ENCODE measurements at regions not wholly inside any gene's neighbourhood (a gene's known extent, or its start where the extent isn't known, plus 50 kb on each side); places are given as distances from the start of the nearest gene placed in this dataset.

DNA sequence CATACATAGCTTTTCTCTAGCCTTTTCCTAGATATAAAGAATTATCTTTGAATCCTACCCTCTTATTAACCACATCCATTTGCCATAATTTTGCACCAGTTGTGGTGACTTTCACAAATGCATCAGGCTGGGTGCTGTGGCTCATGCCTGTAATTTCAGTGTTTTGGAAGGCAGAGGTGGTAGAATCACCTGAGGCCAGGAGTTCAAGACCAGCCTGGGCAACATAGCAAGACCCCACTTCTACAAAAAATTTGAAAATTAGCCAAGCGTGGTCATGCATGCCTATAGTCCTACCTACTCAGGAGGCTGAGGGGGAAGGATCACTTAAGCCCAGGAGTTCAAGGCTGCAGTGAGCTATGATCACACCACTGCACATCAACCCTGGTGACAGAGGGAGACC lies 672.4 kb upstream of the CHAC2 start:
- Histone ChIP-seq H3K27ac (no peak overlapping the region), H3K4me3 (no peak overlapping the region), H3K4me1 (peaks cover 0 to 12% (median 0%) of the 10 kb centered on the region in 4 donors), H3K36me3 (no peaks in the 10 kb centered on the region), H3K27me3 (no peaks in the 10 kb centered on the region), H3K9me3 (no peaks in the 10 kb centered on the region)
- DNase-seq = no peak
- no peak for TF ChIP-seq POLR2A (IDR thresholded peaks at IDR 0.05)
- in situ Hi-C loops (cut with MboI; ENCODE audit: low pct_ligation_motif_present in 1 of 4, low pct_unique_long_range_greater_than_20kb in 1 of 4, low sequenced_read_pairs in 3 of 4) = no loop called here
- 88% methylated on average over 1 of the region's 1 CpG; no CpG with 5 or more reads in 1 of the 2 donors for WGBS, 2 donors (ENCODE audit: low coverage in 1 of 2)
- intact Hi-C loops (cut with DNase I; ENCODE audit: low total_unique reads) = no loop called here

DNA sequence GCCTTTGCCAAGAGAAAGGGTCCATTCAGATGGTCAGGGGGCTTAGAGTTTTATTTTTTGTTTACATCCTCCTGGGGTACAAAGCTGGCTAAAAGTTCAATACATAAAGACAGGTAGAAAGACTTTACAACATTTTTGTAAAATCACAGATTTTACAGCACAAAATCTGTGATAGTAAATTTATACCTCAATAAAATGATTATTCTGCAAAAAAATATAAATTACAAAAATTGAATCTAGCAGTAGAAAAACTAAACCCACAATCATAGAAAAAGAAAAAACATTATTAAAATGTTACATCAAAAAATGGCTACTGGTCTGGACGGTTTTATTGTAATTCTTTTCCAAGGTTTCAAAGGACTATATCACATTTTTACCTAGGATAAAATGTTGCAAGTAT lies 674.2 kb upstream of the CHAC2 start:
- DNase-seq = no peak
- H3K4me3 ChIP-seq = no peak overlapping the region
- H3K36me3 ChIP-seq = no peaks in the 10 kb centered on the region
- no peak overlapping the region for H3K27ac ChIP-seq
- H3K9me3 ChIP-seq = no peaks in the 10 kb centered on the region
- in situ Hi-C loops (cut with MboI; ENCODE audit: low pct_ligation_motif_present in 1 of 4, low pct_unique_long_range_greater_than_20kb in 1 of 4, low sequenced_read_pairs in 3 of 4) (no loop called here), intact Hi-C loops (cut with DNase I; ENCODE audit: low total_unique reads) (no loop called here)
- H3K4me1 ChIP-seq = peaks cover 0 to 8% (median 0%) of the 10 kb centered on the region in 4 donors
- TF ChIP-seq, protein P1, sequence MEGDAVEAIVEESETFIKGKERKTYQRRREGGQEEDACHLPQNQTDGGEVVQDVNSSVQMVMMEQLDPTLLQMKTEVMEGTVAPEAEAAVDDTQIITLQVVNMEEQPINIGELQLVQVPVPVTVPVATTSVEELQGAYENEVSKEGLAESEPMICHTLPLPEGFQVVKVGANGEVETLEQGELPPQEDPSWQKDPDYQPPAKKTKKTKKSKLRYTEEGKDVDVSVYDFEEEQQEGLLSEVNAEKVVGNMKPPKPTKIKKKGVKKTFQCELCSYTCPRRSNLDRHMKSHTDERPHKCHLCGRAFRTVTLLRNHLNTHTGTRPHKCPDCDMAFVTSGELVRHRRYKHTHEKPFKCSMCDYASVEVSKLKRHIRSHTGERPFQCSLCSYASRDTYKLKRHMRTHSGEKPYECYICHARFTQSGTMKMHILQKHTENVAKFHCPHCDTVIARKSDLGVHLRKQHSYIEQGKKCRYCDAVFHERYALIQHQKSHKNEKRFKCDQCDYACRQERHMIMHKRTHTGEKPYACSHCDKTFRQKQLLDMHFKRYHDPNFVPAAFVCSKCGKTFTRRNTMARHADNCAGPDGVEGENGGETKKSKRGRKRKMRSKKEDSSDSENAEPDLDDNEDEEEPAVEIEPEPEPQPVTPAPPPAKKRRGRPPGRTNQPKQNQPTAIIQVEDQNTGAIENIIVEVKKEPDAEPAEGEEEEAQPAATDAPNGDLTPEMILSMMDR (IDR thresholded peaks at IDR 0.05) = no peak
- TF ChIP-seq EP300 (IDR thresholded peaks at IDR 0.05; ENCODE audit: low read depth) = no peak
- no peak for TF ChIP-seq POLR2AphosphoS5 (IDR thresholded peaks at IDR 0.05)
- no peak for TF ChIP-seq POLR2A (IDR thresholded peaks at IDR 0.05)
- 73 to 74% methylated on average over 1 of the region's 1 CpG for WGBS, 2 donors (ENCODE audit: low coverage in 1 of 2)
- no peaks in the 10 kb centered on the region for H3K27me3 ChIP-seq

DNA sequence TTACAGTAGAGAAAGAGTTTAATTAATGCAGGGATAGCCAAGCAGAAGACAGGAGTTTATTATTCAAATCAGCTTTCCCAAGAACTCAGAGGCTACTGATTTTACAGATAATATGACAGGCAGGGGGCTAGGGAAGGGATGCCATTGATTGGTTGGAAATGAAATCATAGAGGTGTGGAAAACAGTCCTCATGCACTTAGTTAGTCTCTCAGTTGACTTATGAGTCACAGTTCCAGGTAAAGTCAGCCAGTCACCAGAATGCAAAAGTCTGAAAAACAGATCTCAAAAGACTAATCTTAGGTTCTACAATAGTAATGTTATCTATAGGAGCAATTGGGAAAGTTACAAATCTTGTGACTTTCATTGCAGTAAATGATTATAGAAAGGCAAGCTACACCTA lies 676.4 kb upstream of the CHAC2 start:
- DNase-seq = no peak
- Histone ChIP-seq H3K27me3 (no peaks in the 10 kb centered on the region), H3K27ac (no peak overlapping the region), H3K4me1 (no peaks in the 10 kb centered on the region), H3K9me3 (no peaks in the 10 kb centered on the region), H3K36me3 (no peaks in the 10 kb centered on the region), H3K4me3 (no peak overlapping the region)
- in situ Hi-C loops (cut with MboI; ENCODE audit: low pct_ligation_motif_present in 1 of 4, low pct_unique_long_range_greater_than_20kb in 1 of 4, low sequenced_read_pairs in 3 of 4) = no loop called here
- intact Hi-C loops (cut with DNase I; ENCODE audit: low total_unique reads) = no loop called here
- TF ChIP-seq POLR2AphosphoS5 (IDR thresholded peaks at IDR 0.05) (no peak), POLR2A (IDR thresholded peaks at IDR 0.05) (no peak), EP300 (IDR thresholded peaks at IDR 0.05; ENCODE audit: low read depth) (no peak)
- TF ChIP-seq, protein P1 (IDR thresholded peaks at IDR 0.05) = no peak

DNA sequence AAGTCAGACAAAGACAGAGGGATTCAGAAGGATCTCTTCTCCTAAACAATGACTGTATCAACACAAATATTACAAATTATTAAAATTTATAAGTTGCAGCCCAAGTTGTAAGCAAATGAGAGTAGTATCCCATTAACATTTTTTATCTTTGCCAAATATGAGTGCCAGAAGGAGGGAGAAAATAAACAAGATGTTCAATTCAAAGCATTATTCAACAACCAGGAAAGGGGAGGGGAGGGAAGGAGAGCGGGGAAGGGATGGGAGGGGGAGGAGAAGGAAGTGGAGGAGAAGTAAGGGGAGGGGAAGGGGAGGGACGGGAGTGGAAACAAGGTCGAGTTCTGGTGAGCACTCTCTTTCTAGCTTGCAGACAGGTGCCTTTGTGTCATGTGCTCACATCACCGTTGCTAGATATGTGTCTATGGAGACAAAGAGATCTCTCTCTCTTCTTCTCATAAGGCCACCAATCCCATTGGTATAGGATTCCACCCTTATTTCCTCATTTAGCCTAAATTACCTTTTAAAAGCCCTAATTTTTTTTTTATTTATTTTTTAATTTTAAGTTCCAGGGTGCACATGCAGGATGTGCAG lies 679.6 kb upstream of the CHAC2 start:
- Histone ChIP-seq H3K36me3 (no peaks in the 10 kb centered on the region), H3K4me1 (no peaks in the 10 kb centered on the region), H3K9me3 (no peaks in the 10 kb centered on the region), H3K27me3 (no peaks in the 10 kb centered on the region), H3K4me3 (no peak overlapping the region), H3K27ac (no peak overlapping the region)
- DNase-seq = no peak
- 31 to 54% methylated on average over 3 to 4 of the region's 4 CpGs for WGBS, 2 donors (ENCODE audit: low coverage in 1 of 2)
- intact Hi-C loops (cut with DNase I; ENCODE audit: low total_unique reads) (no loop called here), in situ Hi-C loops (cut with MboI; ENCODE audit: low pct_ligation_motif_present in 1 of 4, low pct_unique_long_range_greater_than_20kb in 1 of 4, low sequenced_read_pairs in 3 of 4) (no loop called here)
- TF ChIP-seq POLR2A (IDR thresholded peaks at IDR 0.05) = no peak
- TF ChIP-seq, protein P1 (IDR thresholded peaks at IDR 0.05) = no peak
- no peak for TF ChIP-seq EP300 (IDR thresholded peaks at IDR 0.05; ENCODE audit: low read depth)
- no peak for TF ChIP-seq POLR2AphosphoS5 (IDR thresholded peaks at IDR 0.05)

DNA sequence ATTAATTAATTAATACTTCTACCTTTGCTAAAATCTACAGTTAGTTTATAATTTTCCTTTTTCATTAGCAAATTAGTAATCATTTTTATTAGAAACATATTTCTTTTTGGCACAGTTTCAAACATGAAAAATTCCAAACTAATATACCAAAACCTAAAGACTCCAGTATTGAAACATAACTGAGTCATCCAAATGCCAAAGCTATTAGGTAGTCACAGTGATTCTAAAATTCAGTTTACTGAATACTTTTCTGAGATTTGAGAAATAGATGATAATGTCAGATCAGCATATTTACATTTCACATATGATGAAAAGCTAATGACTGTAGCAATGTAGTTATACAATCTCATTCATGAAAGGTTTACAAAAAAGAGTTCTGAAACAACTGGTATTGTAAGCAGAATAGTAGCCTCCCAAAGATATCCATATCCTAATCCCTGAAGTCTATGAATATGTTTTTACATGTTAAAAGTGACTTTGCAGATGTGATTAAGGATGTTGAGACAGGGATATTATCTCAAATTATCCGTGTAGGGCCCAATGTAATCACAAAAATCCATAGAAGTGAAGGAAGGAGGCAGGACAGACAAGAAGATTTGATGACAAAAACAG lies 680.2 kb upstream of the CHAC2 start:
- H3K4me1 ChIP-seq = no peaks in the 10 kb centered on the region
- intact Hi-C loops (cut with DNase I; ENCODE audit: low total_unique reads) (no loop called here), in situ Hi-C loops (cut with MboI; ENCODE audit: low pct_ligation_motif_present in 1 of 4, low pct_unique_long_range_greater_than_20kb in 1 of 4, low sequenced_read_pairs in 3 of 4) (no loop called here)
- TF ChIP-seq, protein P1 (IDR thresholded peaks at IDR 0.05) = no peak
- no peak for TF ChIP-seq EP300 (IDR thresholded peaks at IDR 0.05; ENCODE audit: low read depth)
- TF ChIP-seq POLR2A (IDR thresholded peaks at IDR 0.05) = no peak
- no peak for TF ChIP-seq POLR2AphosphoS5 (IDR thresholded peaks at IDR 0.05)
- no peaks in the 10 kb centered on the region for H3K36me3 ChIP-seq
- H3K27me3 ChIP-seq = no peaks in the 10 kb centered on the region
- no peak for DNase-seq
- WGBS, 2 donors (ENCODE audit: low coverage in 1 of 2) = 36 to 45% methylated on average over 1 of the region's 1 CpG
- no peak overlapping the region for H3K4me3 ChIP-seq
- H3K27ac ChIP-seq = no peak overlapping the region
- no peaks in the 10 kb centered on the region for H3K9me3 ChIP-seq

Measured in transverse colon (tissue), 4 donors.